ENCODE measurements at regions not wholly inside any gene's neighbourhood (a gene's known extent, or its start where the extent isn't known, plus 50 kb on each side); places are given as distances from the start of the nearest gene placed in this dataset.

- no peaks in the 10 kb centered on the region for H3K4me1 Mint-ChIP-seq (ENCODE audit: low read depth, unreplicated experiment)
- no peak for DNase-seq
- BruUV-seq (replicated peaks), result no TSS peak
- TF ChIP-seq CTCF (IDR thresholded peaks at IDR 0.05; ENCODE audit: unreplicated experiment), result no peak
- intact Hi-C loops (cut with micrococcal nuclease; ENCODE audit: unreplicated experiment), result no loop called here
- peaks cover 7% of the 10 kb centered on the region for H3K9me3 Mint-ChIP-seq (ENCODE audit: low read depth, unreplicated experiment)
- CTCF ChIA-PET, result no interaction called here
- H3K27me3 Mint-ChIP-seq (ENCODE audit: unreplicated experiment), result no peaks in the 10 kb centered on the region
- H3K36me3 Mint-ChIP-seq (ENCODE audit: insufficient read depth, unreplicated experiment), result no peaks in the 10 kb centered on the region
- H3K4me3 Mint-ChIP-seq (ENCODE audit: low read depth, unreplicated experiment), result no peak overlapping the region
- no peak overlapping the region for H3K27ac Mint-ChIP-seq (ENCODE audit: unreplicated experiment)
Observed at GRCh38 chr2:190119257-190119656, 56.7 kb upstream of the MSTN start.

GRCh38 chr2:190117305-190117704 lies 54.8 kb upstream of the MSTN start:
- intact Hi-C loops (cut with micrococcal nuclease; ENCODE audit: unreplicated experiment), result no loop called here
- no peaks in the 10 kb centered on the region for H3K36me3 Mint-ChIP-seq (ENCODE audit: insufficient read depth, unreplicated experiment)
- no peak overlapping the region for H3K27ac Mint-ChIP-seq (ENCODE audit: unreplicated experiment)
- H3K9me3 Mint-ChIP-seq (ENCODE audit: low read depth, unreplicated experiment), result peaks cover 7% of the 10 kb centered on the region
- H3K27me3 Mint-ChIP-seq (ENCODE audit: unreplicated experiment), result no peaks in the 10 kb centered on the region
- no peak overlapping the region for H3K4me3 Mint-ChIP-seq (ENCODE audit: low read depth, unreplicated experiment)
- H3K4me1 Mint-ChIP-seq (ENCODE audit: low read depth, unreplicated experiment), result no peaks in the 10 kb centered on the region
- CTCF ChIA-PET, result interaction anchor here (0.6 to 0.9 kb wide), 2 partner anchors 63 to 348 kb away, joined by 3 read pairs; no protein-coding TSS in a partner anchor
- BruUV-seq (replicated peaks), result no TSS peak
- no peak for TF ChIP-seq CTCF (IDR thresholded peaks at IDR 0.05; ENCODE audit: unreplicated experiment)
- no peak for DNase-seq

- no TSS peak for BruUV-seq (replicated peaks)
- no peaks in the 10 kb centered on the region for H3K27me3 Mint-ChIP-seq (ENCODE audit: unreplicated experiment)
- TF ChIP-seq CTCF (IDR thresholded peaks at IDR 0.05; ENCODE audit: unreplicated experiment), result no peak
- intact Hi-C loops (cut with micrococcal nuclease; ENCODE audit: unreplicated experiment), result no loop called here
- no peaks in the 10 kb centered on the region for H3K36me3 Mint-ChIP-seq (ENCODE audit: insufficient read depth, unreplicated experiment)
- H3K27ac Mint-ChIP-seq (ENCODE audit: unreplicated experiment), result no peak overlapping the region
- CTCF ChIA-PET, result no interaction called here
- no peaks in the 10 kb centered on the region for H3K4me1 Mint-ChIP-seq (ENCODE audit: low read depth, unreplicated experiment)
- no peak overlapping the region for H3K4me3 Mint-ChIP-seq (ENCODE audit: low read depth, unreplicated experiment)
- H3K9me3 Mint-ChIP-seq (ENCODE audit: low read depth, unreplicated experiment), result peaks cover 7% of the 10 kb centered on the region
- no peak for DNase-seq
Observed at GRCh38 chr2:190113000-190113399, 50.5 kb upstream of the MSTN start.

Measured in Calu3 (cell line).